Glutamatergic neuron (in vitro differentiated cells): ENCODE measurements at regions not wholly inside any gene's neighbourhood (a gene's known extent, or its start where the extent isn't known, plus 50 kb on each side); places are given as distances from the start of the nearest gene placed in this dataset.

ENCODE experiments used
- DNase-seq: peaks from one replicate; pipeline ENCODE4 v3.0.0; 2022
- H3K27ac Mint-ChIP-seq: one replicate; pipeline ENCODE4 v1.8.0; 2020; ENCODE audit warnings: mild to moderate bottlenecking, mixed read lengths, inconsistent platforms; ENCODE audit not compliant: unreplicated experiment
- H3K27me3 Mint-ChIP-seq: one replicate; pipeline ENCODE4 v1.8.0; 2020; ENCODE audit warnings: mild to moderate bottlenecking, moderate library complexity, mixed read lengths, inconsistent platforms; ENCODE audit not compliant: unreplicated experiment
- H3K36me3 Mint-ChIP-seq: one replicate; pipeline ENCODE4 v1.8.0; 2020; ENCODE audit warnings: mild to moderate bottlenecking, mixed read lengths, inconsistent platforms; ENCODE audit not compliant: unreplicated experiment
- H3K4me1 Mint-ChIP-seq: one replicate; pipeline ENCODE4 v1.8.0; 2020; ENCODE audit warnings: mild to moderate bottlenecking, low read depth, mixed read lengths, inconsistent platforms; ENCODE audit not compliant: unreplicated experiment
- H3K4me3 Mint-ChIP-seq: one replicate; pipeline ENCODE4 v1.8.0; 2020; ENCODE audit warnings: mild to moderate bottlenecking, mixed read lengths, inconsistent platforms; ENCODE audit not compliant: unreplicated experiment
- H3K9me3 Mint-ChIP-seq: one replicate; pipeline ENCODE4 v1.8.0; 2020; ENCODE audit warnings: mild to moderate bottlenecking, moderate library complexity, mixed read lengths, inconsistent platforms; ENCODE audit not compliant: unreplicated experiment
- TF ChIP-seq, protein P1 (sequence below): fragments of 200-600 bp; sonication (generic); IDR thresholded peaks from one replicate; pipeline ENCODE4 v1.5.0; 2021; ENCODE audit not compliant: partially characterized antibody, unreplicated experiment

GRCh38 chr11:70539360-70540095 lies 141.2 kb downstream of the CTTN start:
- Mint-ChIP-seq H3K9me3 (peaks cover 9% of the 10 kb centered on the region), H3K27me3 (peaks cover 6% of the 10 kb centered on the region), H3K27ac (no peak overlapping the region), H3K36me3 (peaks cover 5% of the 10 kb centered on the region), H3K4me1 (peaks cover 1% of the 10 kb centered on the region), H3K4me3 (no peak overlapping the region)
- TF ChIP-seq, protein P1, sequence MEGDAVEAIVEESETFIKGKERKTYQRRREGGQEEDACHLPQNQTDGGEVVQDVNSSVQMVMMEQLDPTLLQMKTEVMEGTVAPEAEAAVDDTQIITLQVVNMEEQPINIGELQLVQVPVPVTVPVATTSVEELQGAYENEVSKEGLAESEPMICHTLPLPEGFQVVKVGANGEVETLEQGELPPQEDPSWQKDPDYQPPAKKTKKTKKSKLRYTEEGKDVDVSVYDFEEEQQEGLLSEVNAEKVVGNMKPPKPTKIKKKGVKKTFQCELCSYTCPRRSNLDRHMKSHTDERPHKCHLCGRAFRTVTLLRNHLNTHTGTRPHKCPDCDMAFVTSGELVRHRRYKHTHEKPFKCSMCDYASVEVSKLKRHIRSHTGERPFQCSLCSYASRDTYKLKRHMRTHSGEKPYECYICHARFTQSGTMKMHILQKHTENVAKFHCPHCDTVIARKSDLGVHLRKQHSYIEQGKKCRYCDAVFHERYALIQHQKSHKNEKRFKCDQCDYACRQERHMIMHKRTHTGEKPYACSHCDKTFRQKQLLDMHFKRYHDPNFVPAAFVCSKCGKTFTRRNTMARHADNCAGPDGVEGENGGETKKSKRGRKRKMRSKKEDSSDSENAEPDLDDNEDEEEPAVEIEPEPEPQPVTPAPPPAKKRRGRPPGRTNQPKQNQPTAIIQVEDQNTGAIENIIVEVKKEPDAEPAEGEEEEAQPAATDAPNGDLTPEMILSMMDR = no peak
- DNase-seq = peak; percentile 7

DNA sequence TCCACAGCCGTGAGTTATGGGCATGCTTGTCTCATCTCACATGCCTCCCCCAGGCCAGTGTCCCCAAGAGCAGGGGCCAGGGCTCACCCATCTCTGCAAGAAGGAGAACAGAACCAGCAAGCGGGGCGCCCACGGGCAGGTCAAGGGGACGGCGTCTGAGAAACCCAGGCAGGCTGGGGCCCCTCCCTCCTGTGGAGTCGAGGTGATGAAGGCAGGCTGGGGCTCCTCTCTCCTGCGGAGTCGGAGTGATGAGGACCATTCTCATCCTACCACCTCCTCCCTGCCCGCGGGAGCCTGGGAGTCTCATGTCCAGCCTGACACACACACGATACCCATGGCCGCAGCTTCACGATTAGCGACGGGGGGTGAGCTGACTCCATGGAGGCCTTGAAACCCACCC lies 141.9 kb downstream of the CTTN start:
- no peak overlapping the region for H3K27ac Mint-ChIP-seq
- no peak overlapping the region for H3K4me3 Mint-ChIP-seq
- H3K4me1 Mint-ChIP-seq = peaks cover 1% of the 10 kb centered on the region
- peaks cover 3% of the 10 kb centered on the region for H3K36me3 Mint-ChIP-seq
- peaks cover 5% of the 10 kb centered on the region for H3K27me3 Mint-ChIP-seq
- TF ChIP-seq, protein P1 = no peak
- DNase-seq = peak; percentile 5
- peaks cover 7% of the 10 kb centered on the region for H3K9me3 Mint-ChIP-seq

- TF ChIP-seq, protein P1 = no peak
- peak; percentile 6 for DNase-seq
- Mint-ChIP-seq H3K4me3 (no peak overlapping the region), H3K36me3 (no peaks in the 10 kb centered on the region), H3K27ac (no peak overlapping the region), H3K9me3 (peaks cover 5% of the 10 kb centered on the region), H3K27me3 (peaks cover 6% of the 10 kb centered on the region), H3K4me1 (peaks cover 1% of the 10 kb centered on the region)
Observed at GRCh38 chr11:70541176-70541575, 142.8 kb downstream of the CTTN start.

DNA sequence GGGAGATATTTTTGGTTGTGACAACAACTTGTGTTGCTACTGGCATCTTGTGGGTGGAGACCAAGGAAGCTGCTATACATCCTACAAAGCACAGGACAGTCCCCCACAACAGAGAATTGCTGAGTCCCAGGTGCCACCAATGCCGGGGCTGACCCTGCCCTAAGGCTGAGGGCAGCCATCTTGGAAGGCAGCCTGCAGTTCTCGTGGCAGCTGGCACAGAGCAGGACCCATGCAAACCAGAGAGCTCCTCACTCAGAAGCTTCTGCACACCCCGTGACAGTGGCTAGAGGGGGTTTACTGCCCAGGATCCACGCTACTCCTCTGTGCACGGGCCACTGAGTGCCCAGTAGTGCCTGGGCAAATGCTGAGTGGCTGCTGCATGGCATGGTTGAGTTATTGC lies 143.4 kb downstream of the CTTN start:
- peaks cover 5% of the 10 kb centered on the region for H3K9me3 Mint-ChIP-seq
- peaks cover 1% of the 10 kb centered on the region for H3K4me1 Mint-ChIP-seq
- H3K27me3 Mint-ChIP-seq = peaks cover 6% of the 10 kb centered on the region
- no peak overlapping the region for H3K4me3 Mint-ChIP-seq
- TF ChIP-seq, protein P1 = no peak
- no peak for DNase-seq
- H3K27ac Mint-ChIP-seq = no peak overlapping the region
- H3K36me3 Mint-ChIP-seq = no peaks in the 10 kb centered on the region

- Mint-ChIP-seq H3K9me3 (peaks cover 5% of the 10 kb centered on the region), H3K4me1 (peaks cover 1% of the 10 kb centered on the region), H3K27ac (no peak overlapping the region), H3K4me3 (no peak overlapping the region), H3K27me3 (peaks cover 7% of the 10 kb centered on the region), H3K36me3 (no peaks in the 10 kb centered on the region)
- no peak for DNase-seq
- TF ChIP-seq, protein P1 = no peak
Observed at GRCh38 chr11:70542406-70542805, 144.1 kb downstream of the CTTN start.
